SK-N-SH (cell line): ENCODE measurements at regions not wholly inside any gene's neighbourhood (a gene's known extent, or its start where the extent isn't known, plus 50 kb on each side); places are given as distances from the start of the nearest gene placed in this dataset.

Source experiments
- CTCF ChIA-PET: fragments of 300-600, 350-600 bp; formaldehyde crosslinking; extraction: SDS; loops from one replicate; lab custom pipeline; 2021; lab: Yijun Ruan, JAX
- POLR2A ChIA-PET: fragments of 350-600 bp; sonication (Branson Sonifier 250); formaldehyde crosslinking; extraction: SDS; loops from one replicate; lab custom pipeline; 2020; ENCODE audit warnings: antibody characterized with exemption, inconsistent platforms; lab: Yijun Ruan, JAX
- DNase-seq: peaks from one replicate; pipeline ENCODE4 v3.0.0; 2012
- H2AFZ ChIP-seq: fragments of 200-600 bp; sonication (generic); 2 replicates; pipeline ENCODE4 v1.8.1; 2016; ENCODE audit warnings: antibody characterized with exemption, mild to moderate bottlenecking, low read depth
- H3F3A ChIP-seq: fragments of 200-600 bp; sonication (generic); replicated peaks from 2 replicates; pipeline ENCODE3; 2016; ENCODE audit warnings: antibody characterized with exemption, mild to moderate bottlenecking; ENCODE audit not compliant: insufficient read depth
- H3K27ac ChIP-seq, 2 experiments: fragments of 200-500 bp in 1 of 2; fragments of 200-600 bp in 1 of 2; sonication (Bioruptor generic) in 1 of 2; sonication (generic), shearing (Covaris generic) in 1 of 2; 2 replicates each; pipeline versions ENCODE4 v1.5.1 to v1.6.1; 2014 to 2016; ENCODE audit warnings: low read depth in 2 of 2, inconsistent platforms in 1 of 2, low read length in 1 of 2, mild to moderate bottlenecking in 1 of 2, mixed read lengths in 1 of 2
- H3K27me3 ChIP-seq: fragments of 200-600 bp; sonication (generic), shearing (Covaris generic); 2 replicates; pipeline ENCODE4 v1.6.1; 2016; ENCODE audit warnings: mixed run types; ENCODE audit not compliant: insufficient read depth
- H3K36me3 ChIP-seq, 2 experiments: fragments of 200-500 bp in 1 of 2; fragments of 200-600 bp in 1 of 2; sonication (Bioruptor generic) in 1 of 2; sonication (generic) in 1 of 2; replicated peaks in 1 of 2; 2 replicates each; pipeline versions ENCODE3 to v1.5.1; 2014 to 2016; ENCODE audit warnings: low read length in 1 of 2, mild to moderate bottlenecking in 1 of 2; ENCODE audit not compliant: insufficient read depth in 2 of 2, control insufficient read depth in 1 of 2
- H3K4me1 ChIP-seq, 2 experiments: fragments of 200-500 bp in 1 of 2; fragments of 200-600 bp in 1 of 2; sonication (Bioruptor generic) in 1 of 2; sonication (generic), shearing (Covaris generic) in 1 of 2; 2 replicates each; pipeline versions ENCODE4 v1.5.1 to v1.6.1; 2014 to 2016; ENCODE audit warnings: low read depth in 1 of 2, low read length in 1 of 2, mixed run types in 1 of 2; ENCODE audit not compliant: insufficient read depth in 2 of 2, control insufficient read depth in 1 of 2
- H3K4me2 ChIP-seq: fragments of 200-600 bp; sonication (generic), shearing (Covaris generic); 2 replicates; pipeline ENCODE4 v1.6.1; 2017; ENCODE audit warnings: mixed run types
- H3K4me3 ChIP-seq, 2 experiments: fragments of 200-500 bp in 1 of 2; fragments of 200-600 bp in 1 of 2; sonication (Bioruptor generic) in 1 of 2; sonication (generic), shearing (Covaris generic) in 1 of 2; 2 replicates each; pipeline versions ENCODE4 v1.5.1 to v1.8.1; 2014 to 2016; ENCODE audit warnings: low read depth in 2 of 2, inconsistent platforms in 1 of 2, low read length in 1 of 2, mild to moderate bottlenecking in 1 of 2, mixed read lengths in 1 of 2, moderate library complexity in 1 of 2
- H3K79me2 ChIP-seq: fragments of 200-600 bp; sonication (generic); 2 replicates; pipeline ENCODE4 v1.8.1; 2017; ENCODE audit warnings: mild to moderate bottlenecking; ENCODE audit not compliant: insufficient read depth
- H3K9ac ChIP-seq: fragments of 200-600 bp; sonication (generic); 2 replicates; pipeline ENCODE4 v1.6.1; 2017; ENCODE audit warnings: mixed run types
- H3K9me2 ChIP-seq: fragments of 200-600 bp; sonication (generic); 2 replicates; pipeline ENCODE4 v1.6.1; 2017; ENCODE audit warnings: mixed run types
- H3K9me3 ChIP-seq: fragments of 200-600 bp; sonication (generic); 2 replicates; pipeline ENCODE4 v1.6.1; 2017; ENCODE audit warnings: mixed run types, mild to moderate bottlenecking, moderate library complexity
- H4K20me1 ChIP-seq: fragments of 200-600 bp; sonication (generic); 2 replicates; pipeline ENCODE4 v1.6.1; 2017; ENCODE audit warnings: mild to moderate bottlenecking, mixed run types; ENCODE audit not compliant: insufficient read depth
- ELF1 ChIP-seq: IDR thresholded peaks from 2 replicates; pipeline ENCODE4 v1.4.0; 2012
- FOXM1 ChIP-seq: IDR thresholded peaks from 2 replicates; pipeline ENCODE4 v1.4.0; 2012; ENCODE audit warnings: low read depth, mild to moderate bottlenecking
- IRF3 ChIP-seq: fragments of 150-350 bp; IDR thresholded peaks from 2 replicates; pipeline ENCODE4 v1.6.1; 2016; ENCODE audit warnings: mild to moderate bottlenecking, low read depth, low read length
- MEF2A ChIP-seq: IDR thresholded peaks from 2 replicates; pipeline ENCODE4 v1.4.0; 2012; ENCODE audit warnings: low read depth, borderline replicate concordance
- MXI1 ChIP-seq: IDR thresholded peaks from 2 replicates; pipeline ENCODE4 v1.6.1; 2012; ENCODE audit warnings: mild to moderate bottlenecking, low read depth, low read length, improper control_type of control experiment
- NFIC ChIP-seq: IDR thresholded peaks from 2 replicates; pipeline ENCODE4 v1.4.0; 2012; ENCODE audit warnings: borderline replicate concordance
- POLR2AphosphoS5 ChIP-seq: IDR thresholded peaks from 2 replicates; pipeline ENCODE4 v1.6.1; 2012; ENCODE audit warnings: low read depth, low read length
- TAF1 ChIP-seq: IDR thresholded peaks from 2 replicates; pipeline ENCODE4 v1.6.1; 2012; ENCODE audit warnings: low read depth, mild to moderate bottlenecking, low read length, moderate library complexity, borderline replicate concordance
- TCF12 ChIP-seq: IDR thresholded peaks from 2 replicates; pipeline ENCODE4 v1.4.0; 2012
- YY1 ChIP-seq: IDR thresholded peaks from 2 replicates; pipeline ENCODE4 v1.4.0; 2012; ENCODE audit warnings: low read depth, mild to moderate bottlenecking
- WGBS: methylation state at CpG from one replicate; pipeline ENCODE4 v1.1.6; 2017; ENCODE audit warnings: low lambda C conversion rate; 5-methylcytosine and 5-hydroxymethylcytosine counted together
- TF ChIP-seq, protein P1 (sequence below): fragments of 200-600 bp; sonication (generic); IDR thresholded peaks from 2 replicates; pipeline ENCODE4 v1.6.1; 2017; ENCODE audit warnings: antibody characterized with exemption, mild to moderate bottlenecking, moderate library complexity
- TF ChIP-seq, protein P2 (sequence below): IDR thresholded peaks from 2 replicates; pipeline ENCODE4 v1.4.0; 2012; ENCODE audit warnings: low read depth, borderline replicate concordance
- TF ChIP-seq, protein P3 (sequence below): IDR thresholded peaks from 2 replicates; pipeline ENCODE4; 2012

DNA sequence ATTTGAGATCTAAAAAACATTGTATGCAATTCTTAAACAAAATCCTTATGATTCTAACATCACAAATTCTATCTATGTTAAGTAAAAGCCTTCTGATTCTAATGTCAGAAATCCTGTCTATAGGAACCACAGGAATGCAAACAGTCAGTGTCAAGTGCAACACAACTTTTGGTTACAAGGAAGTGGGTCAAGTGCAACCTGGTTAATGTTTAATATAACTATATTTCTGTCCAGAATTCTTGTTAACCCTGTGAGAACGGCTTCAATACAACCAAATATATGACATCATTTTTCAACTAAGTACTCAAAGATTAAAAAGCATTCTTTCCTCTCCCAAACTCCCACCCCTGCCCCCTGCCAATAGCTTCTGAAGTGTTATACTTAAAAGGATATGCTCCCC is 107.9 kb upstream of the PLEKHA5 start (continued):
- TF ChIP-seq, protein P1, sequence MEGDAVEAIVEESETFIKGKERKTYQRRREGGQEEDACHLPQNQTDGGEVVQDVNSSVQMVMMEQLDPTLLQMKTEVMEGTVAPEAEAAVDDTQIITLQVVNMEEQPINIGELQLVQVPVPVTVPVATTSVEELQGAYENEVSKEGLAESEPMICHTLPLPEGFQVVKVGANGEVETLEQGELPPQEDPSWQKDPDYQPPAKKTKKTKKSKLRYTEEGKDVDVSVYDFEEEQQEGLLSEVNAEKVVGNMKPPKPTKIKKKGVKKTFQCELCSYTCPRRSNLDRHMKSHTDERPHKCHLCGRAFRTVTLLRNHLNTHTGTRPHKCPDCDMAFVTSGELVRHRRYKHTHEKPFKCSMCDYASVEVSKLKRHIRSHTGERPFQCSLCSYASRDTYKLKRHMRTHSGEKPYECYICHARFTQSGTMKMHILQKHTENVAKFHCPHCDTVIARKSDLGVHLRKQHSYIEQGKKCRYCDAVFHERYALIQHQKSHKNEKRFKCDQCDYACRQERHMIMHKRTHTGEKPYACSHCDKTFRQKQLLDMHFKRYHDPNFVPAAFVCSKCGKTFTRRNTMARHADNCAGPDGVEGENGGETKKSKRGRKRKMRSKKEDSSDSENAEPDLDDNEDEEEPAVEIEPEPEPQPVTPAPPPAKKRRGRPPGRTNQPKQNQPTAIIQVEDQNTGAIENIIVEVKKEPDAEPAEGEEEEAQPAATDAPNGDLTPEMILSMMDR: no peak
- TF ChIP-seq ELF1 (no peak), NFIC (no peak), FOXM1 (no peak), MXI1 (no peak), IRF3 (no peak)
- TF ChIP-seq, protein P2, sequence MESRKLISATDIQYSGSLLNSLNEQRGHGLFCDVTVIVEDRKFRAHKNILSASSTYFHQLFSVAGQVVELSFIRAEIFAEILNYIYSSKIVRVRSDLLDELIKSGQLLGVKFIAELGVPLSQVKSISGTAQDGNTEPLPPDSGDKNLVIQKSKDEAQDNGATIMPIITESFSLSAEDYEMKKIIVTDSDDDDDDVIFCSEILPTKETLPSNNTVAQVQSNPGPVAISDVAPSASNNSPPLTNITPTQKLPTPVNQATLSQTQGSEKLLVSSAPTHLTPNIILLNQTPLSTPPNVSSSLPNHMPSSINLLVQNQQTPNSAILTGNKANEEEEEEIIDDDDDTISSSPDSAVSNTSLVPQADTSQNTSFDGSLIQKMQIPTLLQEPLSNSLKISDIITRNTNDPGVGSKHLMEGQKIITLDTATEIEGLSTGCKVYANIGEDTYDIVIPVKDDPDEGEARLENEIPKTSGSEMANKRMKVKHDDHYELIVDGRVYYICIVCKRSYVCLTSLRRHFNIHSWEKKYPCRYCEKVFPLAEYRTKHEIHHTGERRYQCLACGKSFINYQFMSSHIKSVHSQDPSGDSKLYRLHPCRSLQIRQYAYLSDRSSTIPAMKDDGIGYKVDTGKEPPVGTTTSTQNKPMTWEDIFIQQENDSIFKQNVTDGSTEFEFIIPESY: no peak

DNA sequence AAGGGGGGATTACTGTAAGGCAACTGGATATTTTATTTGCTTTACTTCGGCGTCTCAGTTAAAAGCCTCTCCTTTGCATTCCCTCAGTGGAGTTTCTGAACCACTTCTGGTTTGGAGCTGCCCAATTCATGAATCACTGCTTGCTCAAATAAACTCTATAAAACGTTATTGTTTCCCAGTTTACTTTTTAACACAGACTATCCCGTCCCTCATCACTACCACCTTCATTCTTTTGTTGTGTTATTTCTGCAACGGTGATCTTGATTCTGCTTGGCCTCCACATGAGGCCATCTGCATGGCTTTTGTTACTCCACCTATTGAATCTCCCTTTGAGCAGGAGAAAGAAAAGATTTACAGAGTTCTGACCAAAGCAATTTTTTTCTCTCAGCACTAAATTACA is 104.0 kb upstream of the PLEKHA5 start:
- Histone ChIP-seq H3K4me3 (no peak overlapping the region), H3K4me2 (no peak overlapping the region), H3K4me1 (no peaks in the 10 kb centered on the region), H3F3A (no peaks in the 10 kb centered on the region), H3K27ac (no peak overlapping the region), H2AFZ (no peak overlapping the region), H3K36me3 (no peaks in the 10 kb centered on the region), H3K9ac (no peak overlapping the region), H3K9me2 (no peaks in the 10 kb centered on the region), H3K27me3 (no peaks in the 10 kb centered on the region), H3K9me3 (0 out of 2 replicates have a peak, but pooled peaks cover 4% of the 10 kb centered on the region), H4K20me1 (no peaks in the 10 kb centered on the region), H3K79me2 (no peaks in the 10 kb centered on the region)
- POLR2A ChIA-PET: no interaction called here
- TF ChIP-seq, protein P3, sequence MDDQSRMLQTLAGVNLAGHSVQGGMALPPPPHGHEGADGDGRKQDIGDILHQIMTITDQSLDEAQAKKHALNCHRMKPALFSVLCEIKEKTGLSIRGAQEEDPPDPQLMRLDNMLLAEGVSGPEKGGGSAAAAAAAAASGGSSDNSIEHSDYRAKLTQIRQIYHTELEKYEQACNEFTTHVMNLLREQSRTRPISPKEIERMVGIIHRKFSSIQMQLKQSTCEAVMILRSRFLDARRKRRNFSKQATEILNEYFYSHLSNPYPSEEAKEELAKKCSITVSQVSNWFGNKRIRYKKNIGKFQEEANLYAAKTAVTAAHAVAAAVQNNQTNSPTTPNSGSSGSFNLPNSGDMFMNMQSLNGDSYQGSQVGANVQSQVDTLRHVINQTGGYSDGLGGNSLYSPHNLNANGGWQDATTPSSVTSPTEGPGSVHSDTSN: no peak
- TF ChIP-seq MEF2A (no peak), POLR2AphosphoS5 (no peak), YY1 (no peak), TCF12 (no peak), ELF1 (no peak), TAF1 (no peak)
- DNase-seq: no peak
- 39% methylated on average over 5 of the region's 5 CpGs for WGBS
- CTCF ChIA-PET: no interaction called here
